HG02840 (cell line): ENCODE measurements at regions not wholly inside any gene's neighbourhood (a gene's known extent, or its start where the extent isn't known, plus 50 kb on each side); places are given as distances from the start of the nearest gene placed in this dataset.
"Not testable (repeated sequence)": the region's sequence is repeated elsewhere in the genome, so short reads cannot be mapped to it uniquely, and the experiment has no call there.

ENCODE experiments used
- ATAC-seq: cut with Tn5 transposase; IDR thresholded peaks from one replicate; pipeline ENCODE4 v1.9.1; 2021; ENCODE audit warnings: mild to moderate bottlenecking, moderate library complexity, moderate number of reproducible peaks; ENCODE audit not compliant: unreplicated experiment, low FRiP score

- no peak for ATAC-seq
Measured at GRCh38 chr12:125346362-125346761, 281.1 kb downstream of the AACS start.

GRCh38 chr12:125351788-125352187 lies 286.6 kb downstream of the AACS start:
- ATAC-seq = no peak

GRCh38 chr12:125353002-125353401 lies 287.8 kb downstream of the AACS start:
- not testable (repeated sequence) for ATAC-seq

GRCh38 chr12:125353871-125354270 lies 288.6 kb downstream of the AACS start:
- ATAC-seq = no peak

- ATAC-seq = no peak
Measured at GRCh38 chr12:125355614-125356013, 290.4 kb downstream of the AACS start.

GRCh38 chr12:125356111-125356510 lies 290.9 kb downstream of the AACS start:
- ATAC-seq = no peak

- ATAC-seq = no peak
Measured at GRCh38 chr12:125357561-125357960, 292.3 kb downstream of the AACS start.

GRCh38 chr12:125360540-125360939 lies 295.3 kb downstream of the AACS start:
- ATAC-seq = no peak

GRCh38 chr12:125371033-125371432 lies 305.8 kb downstream of the AACS start:
- no peak for ATAC-seq

- no peak for ATAC-seq
Measured at GRCh38 chr12:125372085-125372484, 306.9 kb downstream of the AACS start.

- no peak for ATAC-seq
Measured at GRCh38 chr12:125373375-125373774, 308.1 kb downstream of the AACS start.

- no peak for ATAC-seq
Measured at GRCh38 chr12:125376422-125376821, 311.2 kb downstream of the AACS start.

- no peak for ATAC-seq
Measured at GRCh38 chr12:125377093-125377492, 311.9 kb downstream of the AACS start.

- no peak for ATAC-seq
Measured at GRCh38 chr12:125381373-125381772, 316.1 kb downstream of the AACS start.

GRCh38 chr12:125382926-125383325 lies 317.7 kb downstream of the AACS start:
- no peak for ATAC-seq

- ATAC-seq = no peak
Measured at GRCh38 chr12:125386652-125387051, 321.4 kb downstream of the AACS start.

GRCh38 chr12:125387206-125387605 lies 322.0 kb downstream of the AACS start:
- no peak for ATAC-seq

- ATAC-seq = no peak
Measured at GRCh38 chr12:125389061-125389697, 323.9 kb downstream of the AACS start.

- ATAC-seq = no peak
Measured at GRCh38 chr12:125393569-125393968, 328.3 kb downstream of the AACS start.

GRCh38 chr12:125395583-125396215 lies 330.5 kb downstream of the AACS start:
- no peak for ATAC-seq

- ATAC-seq = no peak
Measured at GRCh38 chr12:125399489-125399888, 334.3 kb downstream of the AACS start.
